Naive thymus-derived CD8-positive, alpha-beta T cell (primary cell): ENCODE measurements at regions not wholly inside any gene's neighbourhood (a gene's known extent, or its start where the extent isn't known, plus 50 kb on each side); places are given as distances from the start of the nearest gene placed in this dataset.

Experiments used
- ATAC-seq, 2 donors: fragments of 150-1000 bp; cut with Tn5 transposase in 1 of 2; sonication (Bioruptor Pico), chemical (Tn5 transposase) in 1 of 2; 1 replicate in 1 of 2; 2 replicates in 1 of 2; pipeline ENCODE4 v1.10.0; 2021; ENCODE audit warnings: mild to moderate bottlenecking in 2 of 2, moderate library complexity in 2 of 2
- POLR2A ChIA-PET: fragments of 350-600 bp; sonication (Branson Sonifier 250); formaldehyde crosslinking; loops from one replicate; lab custom pipeline; 2021; ENCODE audit warnings: antibody characterized with exemption; lab: Charles Lee
- DNase-seq, 10 donors: peaks; one replicate each; pipeline versions ENCODE4 v3.0.0 to v3.0.0-alpha.2; 2020 to 2022
- H3K27ac Mint-ChIP-seq, 10 donors: one replicate each; pipeline ENCODE4 v1.8.0; 2020 to 2022; ENCODE audit warnings: mild to moderate bottlenecking in 10 of 10, mixed read lengths in 10 of 10, moderate library complexity in 4 of 10, inconsistent platforms in 1 of 10
- H3K27me3 Mint-ChIP-seq, 5 donors: one replicate each; pipeline ENCODE4 v1.8.0; 2021 to 2022; ENCODE audit warnings: mixed read lengths in 5 of 5
- H3K36me3 Mint-ChIP-seq, 3 donors: one replicate each; pipeline ENCODE4 v1.8.0; 2020 to 2022; ENCODE audit warnings: mixed read lengths in 3 of 3, mild to moderate bottlenecking in 2 of 3, inconsistent platforms in 1 of 3
- H3K4me1 Mint-ChIP-seq, 4 donors: one replicate each; pipeline ENCODE4 v1.8.0; 2021 to 2022; ENCODE audit warnings: mixed read lengths in 4 of 4
- H3K4me3 Mint-ChIP-seq, 10 donors: one replicate each; pipeline ENCODE4 v1.8.0; 2020 to 2022; ENCODE audit warnings: mild to moderate bottlenecking in 10 of 10, mixed read lengths in 10 of 10, moderate library complexity in 6 of 10, inconsistent platforms in 1 of 10
- H3K9me3 Mint-ChIP-seq, 9 donors: one replicate each; pipeline ENCODE4 v1.8.0; 2020 to 2022; ENCODE audit warnings: mixed read lengths in 9 of 9, mild to moderate bottlenecking in 3 of 9, inconsistent platforms in 1 of 9, moderate library complexity in 1 of 9

- peaks cover 0 to 4% (median 4%) of the 10 kb centered on the region in 3 donors for H3K36me3 Mint-ChIP-seq
- DNase-seq (no peak), ATAC-seq (no peak)
- H3K27ac Mint-ChIP-seq = no peak overlapping the region
- H3K9me3 Mint-ChIP-seq = peaks cover 0 to 14% (median 7%) of the 10 kb centered on the region in 9 donors
- POLR2A ChIA-PET = no interaction called here
- peaks cover 5 to 25% (median 7%) of the 10 kb centered on the region in 5 donors for H3K27me3 Mint-ChIP-seq
- peaks cover 0 to 12% (median 4%) of the 10 kb centered on the region in 4 donors for H3K4me1 Mint-ChIP-seq
- H3K4me3 Mint-ChIP-seq = no peak overlapping the region
Observed at GRCh38 chr3:150105025-150105424, 134.3 kb upstream of the PFN2 start.

- H3K4me3 Mint-ChIP-seq = no peak overlapping the region
Observed at GRCh38 chr3:150104564-150104963, 133.9 kb upstream of the PFN2 start.

GRCh38 chr3:150101016-150101415 is 130.3 kb upstream of the PFN2 start:
- no peak overlapping the region for H3K27ac Mint-ChIP-seq
- H3K27me3 Mint-ChIP-seq = peaks cover 0 to 9% (median 2%) of the 10 kb centered on the region in 5 donors
- peaks cover 0 to 14% (median 7%) of the 10 kb centered on the region in 9 donors for H3K9me3 Mint-ChIP-seq
- ATAC-seq (no peak), DNase-seq (no peak)
- peaks cover 0 to 12% (median 4%) of the 10 kb centered on the region in 4 donors for H3K4me1 Mint-ChIP-seq
- POLR2A ChIA-PET = no interaction called here
- no peak overlapping the region for H3K4me3 Mint-ChIP-seq
- peaks cover 0 to 4% (median 4%) of the 10 kb centered on the region in 3 donors for H3K36me3 Mint-ChIP-seq

More at GRCh38 chr3:150104564-150104963, 133.9 kb upstream of the PFN2 start:
- ATAC-seq (no peak), DNase-seq (no peak)
- POLR2A ChIA-PET = no interaction called here
- H3K27me3 Mint-ChIP-seq = peaks cover 5 to 21% (median 7%) of the 10 kb centered on the region in 5 donors
- peaks cover 0 to 4% (median 4%) of the 10 kb centered on the region in 3 donors for H3K36me3 Mint-ChIP-seq
- peaks cover 0 to 14% (median 7%) of the 10 kb centered on the region in 9 donors for H3K9me3 Mint-ChIP-seq
- peaks cover 0 to 12% (median 4%) of the 10 kb centered on the region in 4 donors for H3K4me1 Mint-ChIP-seq
- H3K27ac Mint-ChIP-seq = no peak overlapping the region

- DNase-seq = no peak
- H3K36me3 Mint-ChIP-seq = peaks cover 0 to 4% (median 4%) of the 10 kb centered on the region in 3 donors
- peaks cover 0 to 9% (median 4%) of the 10 kb centered on the region in 5 donors for H3K27me3 Mint-ChIP-seq
- no peak overlapping the region for H3K4me3 Mint-ChIP-seq
- ATAC-seq = no peak
- H3K9me3 Mint-ChIP-seq = peaks cover 0 to 14% (median 7%) of the 10 kb centered on the region in 9 donors
- peaks cover 0 to 12% (median 4%) of the 10 kb centered on the region in 4 donors for H3K4me1 Mint-ChIP-seq
- no peak overlapping the region for H3K27ac Mint-ChIP-seq
- POLR2A ChIA-PET = no interaction called here
Observed at GRCh38 chr3:150098621-150099020, 127.9 kb upstream of the PFN2 start.

- Mint-ChIP-seq H3K27ac (no peak overlapping the region), H3K36me3 (peaks cover 0 to 4% (median 4%) of the 10 kb centered on the region in 3 donors), H3K4me1 (peaks cover 0 to 1% (median under 1%) of the 10 kb centered on the region in 4 donors), H3K4me3 (no peak overlapping the region), H3K27me3 (peaks cover 1 to 12% (median 5%) of the 10 kb centered on the region in 5 donors), H3K9me3 (peaks cover 0 to 14% (median 6%) of the 10 kb centered on the region in 9 donors)
- ATAC-seq = no peak
- POLR2A ChIA-PET = no interaction called here
- no peak for DNase-seq
Observed at GRCh38 chr3:150097588-150097890, 126.8 kb upstream of the PFN2 start.

- POLR2A ChIA-PET = no interaction called here
- Mint-ChIP-seq H3K9me3 (peaks cover 0 to 14% (median 6%) of the 10 kb centered on the region in 9 donors), H3K27ac (no peak overlapping the region), H3K27me3 (peaks cover 1 to 11% (median 6%) of the 10 kb centered on the region in 5 donors), H3K4me3 (no peak overlapping the region), H3K36me3 (peaks cover 0 to 4% (median 4%) of the 10 kb centered on the region in 3 donors), H3K4me1 (no peaks in the 10 kb centered on the region)
- no peak for ATAC-seq
- no peak for DNase-seq
Observed at GRCh38 chr3:150096700-150097587, 126.2 kb upstream of the PFN2 start.

- ATAC-seq = no peak
- Mint-ChIP-seq H3K36me3 (no peaks in the 10 kb centered on the region), H3K4me1 (no peaks in the 10 kb centered on the region), H3K27me3 (peaks cover 4 to 20% (median 9%) of the 10 kb centered on the region in 5 donors), H3K27ac (no peak overlapping the region), H3K4me3 (no peak overlapping the region), H3K9me3 (no peaks in the 10 kb centered on the region)
- POLR2A ChIA-PET = no interaction called here
- no peak for DNase-seq
Observed at GRCh38 chr3:150094150-150094933, 123.6 kb upstream of the PFN2 start.

- POLR2A ChIA-PET = no interaction called here
- DNase-seq (no peak), ATAC-seq (no peak)
- Mint-ChIP-seq H3K9me3 (no peaks in the 10 kb centered on the region), H3K36me3 (no peaks in the 10 kb centered on the region), H3K27ac (no peak overlapping the region), H3K4me1 (no peaks in the 10 kb centered on the region), H3K4me3 (no peak overlapping the region), H3K27me3 (peaks cover 6 to 25% (median 13%) of the 10 kb centered on the region in 5 donors)
Observed at GRCh38 chr3:150091626-150092025, 120.9 kb upstream of the PFN2 start.

- Mint-ChIP-seq H3K4me3 (no peak overlapping the region), H3K36me3 (no peaks in the 10 kb centered on the region), H3K4me1 (no peaks in the 10 kb centered on the region), H3K27me3 (peaks cover 8 to 30% (median 13%) of the 10 kb centered on the region in 5 donors), H3K27ac (no peak overlapping the region), H3K9me3 (no peaks in the 10 kb centered on the region)
- POLR2A ChIA-PET = no interaction called here
- ATAC-seq (no peak), DNase-seq (no peak)
Observed at GRCh38 chr3:150090877-150091276, 120.2 kb upstream of the PFN2 start.

- Mint-ChIP-seq H3K36me3 (no peaks in the 10 kb centered on the region), H3K27ac (no peak overlapping the region), H3K27me3 (peaks cover 8 to 34% (median 13%) of the 10 kb centered on the region in 5 donors), H3K9me3 (no peaks in the 10 kb centered on the region), H3K4me3 (no peak overlapping the region), H3K4me1 (no peaks in the 10 kb centered on the region)
- DNase-seq (no peak), ATAC-seq (no peak)
- POLR2A ChIA-PET = no interaction called here
Observed at GRCh38 chr3:150090006-150090405, 119.3 kb upstream of the PFN2 start.

GRCh38 chr3:150084128-150084527 is 113.4 kb upstream of the PFN2 start:
- no peaks in the 10 kb centered on the region for H3K4me1 Mint-ChIP-seq

GRCh38 chr3:150083655-150084042 is 113.0 kb upstream of the PFN2 start:
- DNase-seq (no peak), ATAC-seq (no peak)
- H3K27me3 Mint-ChIP-seq = peaks cover 4 to 20% (median 9%) of the 10 kb centered on the region in 5 donors
- no peaks in the 10 kb centered on the region for H3K9me3 Mint-ChIP-seq
- H3K36me3 Mint-ChIP-seq = no peaks in the 10 kb centered on the region
- H3K27ac Mint-ChIP-seq = no peak overlapping the region
- H3K4me3 Mint-ChIP-seq = no peak overlapping the region
- POLR2A ChIA-PET = no interaction called here
- no peaks in the 10 kb centered on the region for H3K4me1 Mint-ChIP-seq

More at GRCh38 chr3:150084128-150084527, 113.4 kb upstream of the PFN2 start:
- Mint-ChIP-seq H3K27ac (no peak overlapping the region), H3K4me3 (no peak overlapping the region), H3K36me3 (no peaks in the 10 kb centered on the region), H3K27me3 (peaks cover 4 to 20% (median 9%) of the 10 kb centered on the region in 5 donors), H3K9me3 (no peaks in the 10 kb centered on the region)
- no peak for DNase-seq
- ATAC-seq = no peak
- POLR2A ChIA-PET = no interaction called here
